Vagina (tissue), 2 donors: ENCODE measurements at regions not wholly inside any gene's neighbourhood (a gene's known extent, or its start where the extent isn't known, plus 50 kb on each side); places are given as distances from the start of the nearest gene placed in this dataset.

Experiments used
- DNase-seq, 2 donors: peaks; one replicate each; pipeline ENCODE4 v3.0.0-alpha.2; 2017; ENCODE audit errors: extremely low spot score in 2 of 2
- H3K27ac ChIP-seq: fragments of 200-600 bp; sonication (generic); one replicate; pipeline ENCODE4 v1.5.1; 2019
- H3K27me3 ChIP-seq: fragments of 200-600 bp; sonication (generic); one replicate; pipeline ENCODE4 v1.5.1; 2019
- H3K36me3 ChIP-seq, 2 donors: fragments of 200-600 bp; sonication (generic); one replicate each; pipeline ENCODE4 v1.5.1; 2017 to 2019
- H3K4me1 ChIP-seq: fragments of 200-600 bp; sonication (generic); one replicate; pipeline ENCODE4 v1.5.1; 2019
- H3K4me3 ChIP-seq, 2 donors: fragments of 200-600 bp; sonication (generic); 1 replicate in 1 of 2; 2 replicates in 1 of 2; pipeline ENCODE4 v1.5.1; 2016 to 2019
- H3K9me3 ChIP-seq: fragments of 200-600 bp; sonication (generic); one replicate; pipeline ENCODE4 v1.5.1; 2019
- CTCF ChIP-seq, 3 experiments: fragments of 450-650 bp in 2 of 3; fragments of 200-600 bp in 1 of 3; sonication (generic) in 1 of 3; IDR thresholded peaks; one replicate each; pipeline ENCODE4 v1.5.1; 2017 to 2019; ENCODE audit warnings: antibody characterized with exemption in 3 of 3, mild to moderate bottlenecking in 2 of 3, moderate library complexity in 2 of 3
- POLR2A ChIP-seq, 2 donors: fragments of 450-650 bp; IDR thresholded peaks; one replicate each; pipeline ENCODE4 v1.6.1; 2017; ENCODE audit warnings: antibody characterized with exemption in 2 of 2, mild to moderate bottlenecking in 2 of 2, moderate library complexity in 2 of 2
- POLR2AphosphoS5 ChIP-seq, 2 donors: sonication (generic); formaldehyde crosslinking; IDR thresholded peaks; one replicate each; pipeline ENCODE4 v1.9.0; 2017; ENCODE audit warnings: antibody characterized with exemption in 2 of 2, mild to moderate bottlenecking in 2 of 2, low read depth in 1 of 2; ENCODE audit not compliant: insufficient read depth in 1 of 2
- intact Hi-C: fragments of 100-400 bp; cut with DNase I; formaldehyde crosslinking; loops from one replicate; pipeline ENCODE4 v1.15.1; 2023

GRCh38 chr13:79237981-79238380, 168.1 kb downstream of the RBM26 start:
- Histone ChIP-seq H3K4me3 (no peak overlapping the region), H3K36me3 (no peaks in the 10 kb centered on the region), H3K4me1 (no peaks in the 10 kb centered on the region), H3K27ac (no peak overlapping the region), H3K9me3 (no peaks in the 10 kb centered on the region), H3K27me3 (no peaks in the 10 kb centered on the region)
- no peak for DNase-seq
- intact Hi-C loops, result no loop called here
- no peak for TF ChIP-seq POLR2AphosphoS5 (IDR thresholded peaks at IDR 0.05; ENCODE audit: insufficient read depth in 1 of 2, low read depth in 1 of 2)
- TF ChIP-seq POLR2A (IDR thresholded peaks at IDR 0.05), result no peak
- no peak for TF ChIP-seq CTCF (IDR thresholded peaks at IDR 0.05)

- no peaks in the 10 kb centered on the region for H3K9me3 ChIP-seq
- H3K4me1 ChIP-seq, result no peaks in the 10 kb centered on the region
- H3K27ac ChIP-seq, result no peak overlapping the region
- intact Hi-C loops, result no loop called here
- H3K4me3 ChIP-seq, result no peak overlapping the region
- DNase-seq, result no peak
- H3K36me3 ChIP-seq, result no peaks in the 10 kb centered on the region
- H3K27me3 ChIP-seq, result no peaks in the 10 kb centered on the region
- no peak for TF ChIP-seq CTCF (IDR thresholded peaks at IDR 0.05)
- TF ChIP-seq POLR2AphosphoS5 (IDR thresholded peaks at IDR 0.05; ENCODE audit: insufficient read depth in 1 of 2, low read depth in 1 of 2), result no peak
Measured at GRCh38 chr13:79231887-79232286, 174.2 kb downstream of the RBM26 start.

GRCh38 chr13:79229761-79230160, 176.3 kb downstream of the RBM26 start:
- H3K36me3 ChIP-seq, result no peaks in the 10 kb centered on the region
- H3K27ac ChIP-seq, result no peak overlapping the region
- no peaks in the 10 kb centered on the region for H3K4me1 ChIP-seq
- intact Hi-C loops, result no loop called here
- no peaks in the 10 kb centered on the region for H3K9me3 ChIP-seq
- no peak for DNase-seq
- no peak overlapping the region for H3K4me3 ChIP-seq
- no peaks in the 10 kb centered on the region for H3K27me3 ChIP-seq
- no peak for TF ChIP-seq CTCF (IDR thresholded peaks at IDR 0.05)
- no peak for TF ChIP-seq POLR2A (IDR thresholded peaks at IDR 0.05)
- no peak for TF ChIP-seq POLR2AphosphoS5 (IDR thresholded peaks at IDR 0.05; ENCODE audit: insufficient read depth in 1 of 2, low read depth in 1 of 2)

GRCh38 chr13:79228972-79229371, 177.1 kb downstream of the RBM26 start:
- no peak overlapping the region for H3K27ac ChIP-seq
- TF ChIP-seq POLR2A (IDR thresholded peaks at IDR 0.05) (no peak), POLR2AphosphoS5 (IDR thresholded peaks at IDR 0.05; ENCODE audit: insufficient read depth in 1 of 2, low read depth in 1 of 2) (no peak), CTCF (IDR thresholded peaks at IDR 0.05) (no peak)
- H3K36me3 ChIP-seq, result no peaks in the 10 kb centered on the region
- no peaks in the 10 kb centered on the region for H3K27me3 ChIP-seq
- H3K4me3 ChIP-seq, result no peak overlapping the region
- no peaks in the 10 kb centered on the region for H3K9me3 ChIP-seq
- intact Hi-C loops, result no loop called here
- DNase-seq, result no peak
- no peaks in the 10 kb centered on the region for H3K4me1 ChIP-seq

- H3K27ac ChIP-seq, result no peak overlapping the region
- intact Hi-C loops, result no loop called here
- H3K4me3 ChIP-seq, result no peak overlapping the region
- no peaks in the 10 kb centered on the region for H3K36me3 ChIP-seq
- DNase-seq, result no peak
- no peak for TF ChIP-seq POLR2AphosphoS5 (IDR thresholded peaks at IDR 0.05; ENCODE audit: insufficient read depth in 1 of 2, low read depth in 1 of 2)
- TF ChIP-seq POLR2A (IDR thresholded peaks at IDR 0.05), result no peak
- TF ChIP-seq CTCF (IDR thresholded peaks at IDR 0.05), result no peak
- H3K27me3 ChIP-seq, result no peaks in the 10 kb centered on the region
- no peaks in the 10 kb centered on the region for H3K9me3 ChIP-seq
- no peaks in the 10 kb centered on the region for H3K4me1 ChIP-seq
Measured at GRCh38 chr13:79227418-79227817, 178.6 kb downstream of the RBM26 start.
